Stimulated activated CD4-positive, alpha-beta T cell treated with anti-CD3 and anti-CD28 coated beads, Interleukin-1b, Interleukin-23, amount 100 ng/mL, for 1 hour (primary cell): ENCODE measurements at regions not wholly inside any gene's neighbourhood (a gene's known extent, or its start where the extent isn't known, plus 50 kb on each side); places are given as distances from the start of the nearest gene placed in this dataset.
"Not testable (repeated sequence)": the region's sequence is repeated elsewhere in the genome, so short reads cannot be mapped to it uniquely, and the experiment has no call there.

Experiments
- DNase-seq, 2 donors: peaks; one replicate each; pipeline ENCODE4 v3.0.0-alpha.2; 2020; ENCODE audit warnings: low read depth in 2 of 2

DNA sequence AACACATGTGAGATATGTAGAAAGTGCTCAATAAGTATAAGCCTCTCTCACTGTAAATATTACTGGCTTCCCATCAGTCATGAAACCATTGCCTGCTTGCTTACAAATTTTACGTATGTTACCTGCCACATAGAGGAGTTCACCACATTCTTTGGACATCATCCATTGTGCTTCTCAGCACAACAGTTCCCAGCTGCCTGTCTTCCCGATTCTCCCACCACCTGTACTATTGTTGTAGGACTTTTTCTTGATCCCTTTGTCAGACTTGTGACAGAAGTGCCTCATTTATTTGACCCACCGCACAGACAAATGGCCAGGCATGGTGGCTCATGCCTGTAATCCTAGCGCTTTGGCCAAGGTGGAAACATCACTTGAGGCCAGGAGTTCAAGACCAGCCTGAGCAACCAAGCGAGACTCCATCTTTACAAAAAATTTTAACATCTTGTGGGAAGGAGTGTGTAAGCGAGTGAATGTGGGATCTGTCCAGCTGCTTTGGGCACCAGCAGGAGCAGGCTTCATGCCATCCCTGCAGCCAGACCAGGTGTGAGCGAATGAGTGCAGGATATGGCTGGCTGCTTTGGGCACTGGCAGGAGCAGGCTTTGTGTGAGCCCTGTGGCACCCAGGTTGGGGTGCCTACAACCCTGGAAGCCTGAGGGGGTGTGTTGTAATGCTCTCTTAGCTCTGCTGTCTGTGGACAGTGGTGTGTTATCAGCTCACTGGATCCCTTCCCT is 139.9 kb upstream of the ELL2 start:
- no peak for DNase-seq

DNA sequence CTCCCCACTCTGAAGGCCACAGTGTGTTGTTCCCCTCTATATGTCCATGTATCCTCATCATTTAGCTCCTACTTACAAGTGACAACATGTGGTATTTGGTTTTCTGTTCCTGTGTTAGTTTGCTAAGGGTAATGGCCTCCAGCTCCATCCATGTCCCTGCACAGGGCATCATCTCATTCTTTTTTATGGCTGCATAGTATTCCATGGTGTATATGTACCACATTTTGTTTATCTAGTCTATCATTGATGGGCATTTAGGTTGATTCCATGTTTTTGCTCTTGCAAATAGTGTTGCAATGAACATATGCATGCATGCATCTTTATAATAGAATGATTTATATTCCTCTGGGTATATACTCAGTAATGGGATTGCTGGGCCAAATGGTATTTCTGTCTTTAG is 135.8 kb upstream of the ELL2 start:
- not testable (repeated sequence) for DNase-seq

DNA sequence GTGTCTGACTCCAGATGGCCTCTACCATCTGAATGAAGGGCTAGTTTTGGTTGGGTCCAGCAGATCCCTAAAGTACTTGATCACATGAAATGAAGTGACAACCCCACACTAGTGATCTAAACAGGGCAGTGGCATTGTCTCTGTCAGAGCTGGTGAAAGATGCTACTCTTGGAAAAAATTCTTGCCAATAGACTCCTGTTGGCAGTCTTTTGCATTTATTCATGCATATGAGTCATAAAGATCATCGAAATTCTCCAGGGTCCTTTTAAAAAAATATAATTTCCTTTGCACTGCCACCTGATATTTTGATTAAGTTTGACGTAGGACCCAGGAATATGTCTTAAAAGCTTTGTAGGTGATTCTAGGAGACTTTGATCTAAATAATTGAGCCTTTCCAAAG is 135.1 kb upstream of the ELL2 start:
- no peak for DNase-seq

DNA sequence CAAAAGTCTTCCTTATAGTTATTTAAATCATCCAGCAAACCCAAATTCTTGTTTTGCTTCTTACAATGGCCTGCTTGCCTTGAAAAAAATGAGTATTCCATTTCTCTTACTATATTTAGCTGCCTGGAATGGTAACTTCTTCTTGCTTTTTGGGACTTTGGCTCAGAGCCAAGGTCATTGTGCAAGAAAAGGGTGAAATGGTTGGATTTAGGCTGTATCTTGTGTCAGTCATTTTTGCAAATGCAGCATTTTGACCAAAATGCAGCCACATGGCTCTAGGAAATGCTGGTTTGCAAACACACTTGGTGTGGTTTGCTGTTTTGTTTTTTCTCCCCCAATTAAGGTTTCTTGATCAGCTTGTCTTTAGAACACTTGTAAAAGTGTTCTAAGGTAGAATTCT is 133.3 kb upstream of the ELL2 start:
- DNase-seq, result no peak

DNA sequence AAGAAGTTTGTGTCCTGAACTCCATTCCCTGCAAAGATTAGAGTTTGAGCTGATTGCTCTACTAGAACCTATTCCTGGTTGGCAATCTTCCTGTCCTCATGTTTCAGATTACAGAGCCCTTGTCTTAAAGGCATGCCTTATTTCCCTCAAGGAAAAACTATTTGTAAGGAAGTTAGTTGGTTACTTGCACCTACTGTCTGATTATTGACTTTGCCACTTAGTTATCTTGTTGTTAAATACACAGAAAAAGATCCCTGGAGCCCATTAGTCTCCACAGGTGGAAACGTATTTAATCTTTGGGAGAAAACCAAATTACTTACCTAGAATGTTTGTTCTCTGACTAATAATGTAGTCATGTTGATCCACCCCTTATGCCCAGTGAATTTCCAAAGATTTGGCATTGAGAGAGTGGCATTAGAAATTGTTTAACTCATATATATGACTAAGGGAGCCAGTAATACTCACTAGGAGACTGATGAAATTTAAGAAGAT is 132.3 kb upstream of the ELL2 start:
- no peak for DNase-seq

DNA sequence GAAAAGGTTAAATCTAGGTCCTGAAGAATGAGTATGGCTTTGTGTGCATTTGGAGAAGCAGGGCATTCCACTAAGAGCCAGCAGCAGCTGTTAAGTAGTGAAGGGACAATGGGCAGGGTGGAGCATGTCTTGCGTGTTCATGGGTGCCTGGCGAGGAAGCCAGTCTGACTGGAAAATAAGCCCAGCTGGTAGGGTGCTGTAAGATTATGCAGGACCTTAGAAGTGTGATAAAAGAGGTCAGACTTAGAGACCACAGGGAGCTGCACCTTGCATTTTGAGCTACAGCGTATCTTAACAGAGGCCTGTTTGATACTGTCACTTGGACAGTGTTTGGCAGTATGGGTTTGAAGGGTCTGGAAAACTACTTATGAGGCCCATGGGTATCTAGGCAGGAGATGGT is 131.7 kb upstream of the ELL2 start:
- no peak for DNase-seq

DNA sequence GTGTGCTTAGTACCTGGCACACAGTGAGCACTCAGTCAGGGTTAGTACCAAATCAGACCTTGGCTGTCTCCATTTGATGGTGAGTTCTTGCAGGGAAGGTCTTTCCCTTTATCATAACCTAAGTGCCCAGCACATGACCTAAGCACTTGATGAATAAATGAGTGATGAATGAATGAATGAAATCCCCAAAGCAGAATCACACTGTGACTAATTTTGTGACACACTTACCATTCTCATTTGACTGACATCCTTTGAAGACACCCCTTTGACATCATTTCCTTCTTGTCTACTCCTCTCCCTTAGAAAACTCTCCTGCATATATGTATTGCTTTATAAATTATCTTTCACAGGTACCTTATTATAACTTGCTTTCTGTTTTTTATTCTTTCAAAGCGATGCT is 130.2 kb upstream of the ELL2 start:
- DNase-seq, result no peak

DNA sequence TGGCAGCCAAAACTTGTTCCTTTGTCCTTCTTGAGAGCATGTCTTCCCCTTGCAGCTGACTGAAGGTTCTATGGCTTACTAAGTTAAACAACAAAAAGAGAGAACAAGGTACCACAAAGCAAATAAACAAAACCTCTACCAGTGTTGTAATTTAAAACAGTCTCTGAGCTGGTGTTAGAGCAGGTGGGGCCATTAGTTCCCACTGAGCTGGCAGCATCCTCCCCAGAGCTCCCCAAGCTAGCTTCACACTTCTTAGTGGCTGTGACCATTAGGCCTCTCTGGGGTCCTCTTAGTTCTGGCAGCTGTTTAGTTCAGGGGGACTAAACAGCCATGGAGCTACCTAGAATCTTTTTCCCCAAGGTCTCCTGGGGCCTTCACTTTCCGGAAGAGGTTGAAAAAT is 128.6 kb upstream of the ELL2 start:
- DNase-seq, result no peak

- no peak for DNase-seq
Observed at GRCh38 chr5:96088706-96089498, 127.3 kb upstream of the ELL2 start.

DNA sequence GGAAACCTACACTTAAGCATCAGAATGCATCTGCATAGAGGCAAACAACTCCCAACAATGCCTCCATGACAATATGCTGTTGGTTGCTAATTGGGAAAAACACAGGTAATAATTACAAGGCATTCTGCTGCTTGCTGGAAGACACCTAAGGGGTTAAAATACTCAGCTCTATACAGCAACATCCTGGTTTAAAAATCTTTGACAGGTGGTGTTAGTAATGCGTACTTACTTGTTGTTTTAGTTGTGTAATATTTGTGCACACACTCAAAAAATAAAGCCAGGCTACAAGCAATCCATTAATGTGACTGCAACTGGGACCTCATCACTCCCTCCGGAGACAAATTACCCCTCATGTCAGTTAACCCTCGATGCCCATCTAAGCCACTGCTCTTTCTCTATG is 126.3 kb upstream of the ELL2 start:
- DNase-seq, result no peak

DNA sequence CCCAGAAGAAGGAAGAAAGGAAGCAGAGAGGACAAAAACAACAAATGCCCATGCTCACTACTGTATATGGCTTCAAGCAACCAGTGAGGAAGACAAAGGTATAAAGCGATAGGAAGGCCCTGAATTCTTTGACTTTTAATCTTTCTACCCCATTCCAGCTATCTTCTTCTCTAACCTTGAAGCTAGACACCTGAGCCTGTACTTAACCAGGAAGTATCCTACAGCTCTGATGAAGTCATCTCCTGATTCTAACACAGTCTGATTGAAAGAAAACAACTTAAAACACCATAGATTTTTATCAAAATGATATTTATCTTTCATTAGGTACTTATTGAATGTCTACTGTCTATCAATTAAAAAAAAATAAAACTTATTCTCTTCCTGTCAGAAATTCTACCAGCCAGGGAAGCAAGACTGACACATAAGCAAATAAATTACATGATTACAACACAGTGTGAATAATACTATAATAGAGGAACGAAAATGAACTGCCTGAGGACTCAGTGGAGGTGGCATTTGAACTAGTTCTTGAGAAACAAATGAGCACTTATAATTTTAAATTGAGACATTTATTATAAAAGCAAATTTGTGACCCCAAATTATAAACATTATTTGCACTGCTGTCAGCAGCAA is 123.3 kb upstream of the ELL2 start:
- no peak for DNase-seq

DNA sequence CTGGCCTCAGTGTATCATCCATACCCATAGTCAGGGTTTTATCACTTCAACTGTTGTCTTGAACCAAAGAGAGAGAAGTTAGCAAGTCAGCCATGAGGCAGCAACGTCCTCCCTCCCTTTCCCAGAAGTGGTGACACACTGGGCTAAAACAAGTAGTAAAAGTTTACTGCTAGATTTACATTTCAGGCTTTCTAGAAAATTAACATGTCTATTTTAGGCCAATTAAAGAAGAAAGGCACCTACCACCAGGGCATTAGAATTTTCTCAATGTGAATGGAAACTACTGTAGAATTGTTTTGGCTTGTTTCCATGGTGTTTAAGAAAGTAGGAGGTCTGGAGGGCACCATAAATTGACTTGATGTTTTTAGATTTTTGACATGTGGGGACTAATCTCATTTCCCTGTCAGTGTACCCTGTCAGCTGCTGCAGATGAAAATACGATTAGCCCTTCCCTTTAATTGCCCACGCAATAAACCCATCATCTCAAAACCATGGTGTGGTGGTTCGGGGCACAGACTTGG is 121.8 kb upstream of the ELL2 start:
- DNase-seq, result no peak

GRCh38 chr5:96081276-96081858 is 119.7 kb upstream of the ELL2 start:
- DNase-seq, result no peak

DNA sequence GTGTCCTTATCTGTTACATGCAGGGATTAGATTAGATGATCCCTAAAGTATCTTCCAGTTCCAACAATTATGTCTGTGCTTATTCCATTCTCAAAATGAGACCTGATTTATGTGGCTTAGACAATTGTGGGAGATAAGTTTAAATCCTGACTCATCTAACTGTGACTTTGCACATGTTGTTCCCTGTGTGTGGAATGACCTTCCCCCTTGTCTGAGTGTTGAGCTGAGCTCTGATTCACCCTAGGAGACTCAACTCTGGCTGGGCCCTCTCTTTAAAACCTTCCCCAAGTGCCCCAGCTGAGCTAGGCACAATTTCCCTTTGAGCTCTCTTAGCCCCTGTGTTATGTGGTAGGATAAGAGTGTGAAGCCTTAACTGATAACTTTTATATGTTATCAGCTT is 118.9 kb upstream of the ELL2 start:
- DNase-seq, result no peak

DNA sequence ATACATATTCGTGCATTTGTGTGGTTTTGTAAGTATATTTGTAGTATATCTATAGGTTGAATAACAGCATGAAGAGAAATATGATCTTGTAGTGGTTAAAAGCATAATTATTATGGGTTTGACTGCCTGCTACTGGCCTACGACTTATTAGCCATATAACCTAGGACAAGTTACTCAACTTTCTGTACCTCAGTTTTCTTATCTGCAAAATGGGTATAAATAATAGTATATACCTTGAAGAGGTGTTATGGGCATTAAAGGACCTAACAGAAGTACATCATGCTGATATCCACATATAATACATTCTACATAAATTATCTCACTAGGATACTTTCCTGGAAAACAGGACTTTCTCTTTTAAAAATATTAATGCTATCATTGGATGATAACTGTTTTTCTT is 118.3 kb upstream of the ELL2 start:
- DNase-seq, result no peak

DNA sequence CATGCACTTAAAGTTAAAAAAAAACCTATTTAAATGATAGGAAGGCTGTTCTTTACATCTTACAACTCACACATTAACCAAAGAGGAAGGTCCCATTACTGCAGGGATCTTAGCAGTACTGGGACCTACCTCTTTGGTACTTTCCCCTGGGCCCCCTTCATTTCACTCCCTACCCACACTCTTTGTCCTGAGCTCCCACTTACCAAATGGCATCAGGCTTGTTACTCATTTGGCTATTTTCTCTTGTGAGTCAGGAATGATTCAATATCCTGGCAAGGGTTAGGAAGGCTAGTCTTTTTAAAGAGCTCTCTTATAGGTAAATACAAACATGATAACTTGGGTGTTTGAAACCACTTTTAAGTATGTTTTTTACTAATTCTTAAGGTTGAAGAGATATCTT is 117.4 kb upstream of the ELL2 start:
- no peak for DNase-seq

DNA sequence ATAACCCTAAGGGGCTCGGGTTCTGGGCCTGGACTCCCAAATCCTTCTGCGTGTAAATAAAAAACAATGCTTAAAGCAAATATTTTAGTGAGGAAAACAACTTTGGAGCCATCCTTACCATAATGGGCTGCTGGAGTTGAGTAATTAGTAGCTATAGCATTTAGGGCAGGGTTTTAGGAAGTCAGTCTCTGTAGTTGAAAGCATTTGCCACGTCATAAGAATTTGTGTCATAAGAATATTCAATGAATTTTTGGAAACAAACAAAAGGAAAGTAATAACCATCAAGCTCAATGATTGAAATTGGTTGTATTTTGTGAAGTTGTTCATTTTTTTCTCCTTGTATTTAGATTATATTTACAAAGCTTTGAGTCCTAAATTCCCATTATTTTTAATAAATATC is 114.8 kb upstream of the ELL2 start:
- no peak for DNase-seq

DNA sequence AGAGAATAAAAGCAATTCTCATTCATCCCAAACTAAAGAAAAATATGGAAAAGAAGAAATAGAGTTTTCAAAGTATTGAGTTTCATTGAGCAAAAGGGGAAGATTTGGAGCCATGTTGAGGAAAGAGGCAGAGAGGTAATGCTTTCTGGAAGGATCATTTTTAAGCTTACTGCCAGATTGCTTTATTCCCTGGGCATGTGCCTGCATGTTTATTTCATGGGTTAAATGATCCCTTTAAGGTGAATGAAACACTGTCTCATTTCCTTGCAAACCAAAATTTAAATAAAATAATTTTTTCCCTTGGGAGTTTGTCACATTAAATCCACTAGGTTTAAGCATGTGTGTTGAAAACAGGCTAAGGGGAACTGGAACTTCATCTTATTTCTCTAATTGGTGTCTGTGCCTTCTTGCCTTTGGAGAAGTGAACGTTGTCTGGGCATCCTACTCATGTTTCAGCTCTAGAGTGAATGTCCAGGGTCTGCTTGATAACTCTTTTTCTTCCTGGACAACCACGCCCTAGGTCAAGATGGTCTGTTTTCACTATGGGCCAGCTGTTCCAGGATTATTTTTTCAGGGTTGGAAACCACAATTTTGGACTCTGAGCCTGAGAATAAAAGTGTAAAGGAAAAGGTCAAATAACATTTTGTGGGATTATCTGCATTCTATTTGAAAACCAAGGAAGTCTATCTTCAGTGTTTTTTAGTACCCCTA is 114.1 kb upstream of the ELL2 start:
- no peak for DNase-seq

GRCh38 chr5:96074870-96075269 is 113.2 kb upstream of the ELL2 start:
- no peak for DNase-seq

- no peak for DNase-seq
Observed at GRCh38 chr5:96074460-96074859, 112.8 kb upstream of the ELL2 start.

- DNase-seq, result no peak
Observed at GRCh38 chr5:96072791-96073165, 111.1 kb upstream of the ELL2 start.
